ENCODE measurements at regions not wholly inside any gene's neighbourhood (a gene's known extent, or its start where the extent isn't known, plus 50 kb on each side); places are given as distances from the start of the nearest gene placed in this dataset.

DNA sequence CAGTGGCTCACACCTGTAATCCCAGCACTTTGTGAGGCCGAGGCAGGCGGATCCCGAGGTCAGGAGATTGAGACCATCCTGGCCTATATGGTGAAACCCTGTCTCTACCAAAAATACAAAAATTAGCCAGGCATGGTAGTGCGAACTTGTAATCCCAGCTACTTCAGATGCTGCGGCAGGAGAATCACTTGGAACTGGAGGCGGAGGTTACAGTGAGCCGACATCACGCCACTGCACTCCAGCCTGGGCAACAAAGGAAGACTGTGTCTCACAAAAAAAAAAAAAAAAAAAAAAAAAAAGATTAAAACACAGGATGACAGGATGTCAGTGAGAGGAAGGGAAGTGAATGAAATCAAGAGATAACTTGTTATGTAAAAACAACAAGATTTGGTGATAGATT is 1158.5 kb downstream of the PCDH9 start:
- DNase-seq (ENCODE audit: low read depth, low spot score), result no peak

DNA sequence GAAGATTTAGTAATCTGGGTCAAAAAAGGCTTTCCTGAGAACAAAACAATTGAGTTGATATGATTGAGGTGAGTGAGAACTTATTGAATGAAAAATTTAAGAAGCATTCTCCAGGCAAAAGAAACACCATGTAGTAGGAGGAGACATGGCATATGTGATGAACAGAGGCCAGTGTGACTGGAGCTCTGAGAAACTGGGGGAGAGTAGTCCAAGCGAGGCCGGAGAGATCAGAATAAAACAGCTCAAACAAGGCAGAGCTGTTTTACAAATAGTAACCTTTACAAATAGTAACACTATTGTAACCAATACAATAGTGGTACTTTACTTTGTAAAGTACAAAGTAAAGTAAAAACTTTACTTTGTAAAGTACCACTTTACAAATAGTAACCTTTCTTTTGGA is 1159.1 kb downstream of the PCDH9 start:
- DNase-seq (ENCODE audit: low read depth, low spot score), result no peak

DNA sequence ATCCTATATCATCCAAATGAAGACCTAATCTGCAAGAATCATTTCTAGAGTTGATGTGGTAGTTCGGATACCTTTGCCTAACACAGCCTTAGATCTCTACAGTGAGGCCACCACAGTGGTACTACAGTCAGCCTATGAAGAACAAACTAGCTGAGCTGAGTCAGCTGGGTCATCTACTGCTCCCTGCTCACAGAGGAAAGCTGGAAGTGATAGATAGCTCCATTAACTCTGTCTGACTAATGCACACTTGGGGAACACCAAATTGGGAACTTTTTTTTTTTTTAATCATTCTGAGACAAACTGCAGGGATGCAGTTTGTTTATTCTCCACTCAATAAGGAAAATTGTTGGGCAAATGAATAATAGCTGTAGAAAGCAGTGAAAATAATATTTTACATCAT is 1160.6 kb downstream of the PCDH9 start:
- no peak for DNase-seq (ENCODE audit: low read depth, low spot score)

DNA sequence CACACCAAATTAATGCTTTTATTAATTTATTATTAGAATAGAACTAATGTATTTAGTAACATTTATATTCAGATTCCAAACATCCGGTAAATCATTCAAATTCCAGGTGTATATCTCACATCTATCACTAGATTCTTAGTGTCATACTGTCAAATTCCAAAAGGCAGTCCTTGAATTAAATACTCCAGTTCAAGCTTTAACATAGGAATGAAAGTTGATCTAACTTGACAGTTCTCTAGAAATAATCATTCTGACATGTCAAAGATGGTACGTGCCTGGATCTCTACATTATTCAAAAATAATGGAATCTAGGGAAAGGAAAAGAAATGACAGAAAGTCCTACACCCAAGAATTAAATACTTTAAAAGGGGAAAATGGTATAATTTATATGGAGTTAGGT is 1161.5 kb downstream of the PCDH9 start:
- DNase-seq (ENCODE audit: low read depth, low spot score), result no peak

DNA sequence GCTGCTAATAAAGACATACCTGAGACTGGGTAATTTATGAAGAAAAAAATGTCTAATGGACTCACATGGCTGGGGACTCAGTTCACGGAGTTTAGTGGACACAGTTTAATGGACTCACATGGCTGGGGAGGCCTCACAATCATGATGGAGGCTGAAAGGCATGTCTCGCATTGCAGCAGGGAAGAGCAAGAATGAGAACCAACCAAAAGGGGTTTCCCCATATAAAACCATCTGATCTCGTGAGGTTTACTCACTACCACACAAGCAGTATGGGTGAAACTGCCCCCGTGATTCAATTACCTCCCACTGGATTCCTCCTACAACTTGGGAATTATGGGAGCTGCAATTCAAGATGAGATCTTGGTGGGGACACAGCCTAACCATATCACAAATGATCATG is 1181.2 kb downstream of the PCDH9 start:
- no peak for DNase-seq (ENCODE audit: low read depth, low spot score)

- no peak for DNase-seq (ENCODE audit: low read depth, low spot score)
Measured at GRCh38 chr13:66040506-66040905, 1189.6 kb downstream of the PCDH9 start.

DNA sequence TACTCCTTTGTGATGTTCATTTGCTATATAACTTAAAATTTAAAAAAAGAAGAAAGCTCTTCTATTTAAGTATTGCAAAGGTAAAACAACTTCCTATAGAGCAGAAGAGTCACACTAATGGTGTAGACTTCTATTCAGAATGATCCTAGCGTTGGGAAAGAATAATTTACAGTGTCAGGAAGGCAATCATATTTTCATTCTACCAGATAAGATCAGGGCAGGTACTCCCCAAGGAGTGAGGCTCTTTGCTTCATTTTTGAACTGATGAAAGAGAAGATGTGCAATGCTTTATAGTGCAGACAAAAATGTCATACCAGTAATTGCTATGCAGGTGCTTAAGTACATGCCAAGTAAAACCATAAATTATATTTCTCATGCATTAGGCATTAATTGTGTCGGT is 1193.0 kb downstream of the PCDH9 start:
- DNase-seq (ENCODE audit: low read depth, low spot score), result no peak

DNA sequence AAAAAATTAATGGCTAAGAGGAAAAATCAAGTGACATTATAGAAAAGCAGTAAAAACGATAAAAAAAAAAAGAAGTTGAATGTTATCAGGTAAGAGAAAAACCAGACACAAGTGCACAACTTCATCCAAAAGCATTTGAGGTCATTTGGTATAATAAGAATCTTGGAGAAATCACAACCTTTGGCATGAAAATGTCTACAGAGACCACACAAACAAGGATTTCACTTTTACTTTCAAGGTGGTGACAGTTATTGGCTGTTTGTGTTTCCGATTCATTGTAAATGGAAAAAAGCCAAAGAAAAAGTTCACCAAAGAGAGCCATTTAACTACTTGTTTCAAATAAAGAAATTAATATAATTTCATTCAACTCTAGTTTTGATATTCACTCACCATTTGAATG is 1193.5 kb downstream of the PCDH9 start:
- DNase-seq (ENCODE audit: low read depth, low spot score), result no peak

DNA sequence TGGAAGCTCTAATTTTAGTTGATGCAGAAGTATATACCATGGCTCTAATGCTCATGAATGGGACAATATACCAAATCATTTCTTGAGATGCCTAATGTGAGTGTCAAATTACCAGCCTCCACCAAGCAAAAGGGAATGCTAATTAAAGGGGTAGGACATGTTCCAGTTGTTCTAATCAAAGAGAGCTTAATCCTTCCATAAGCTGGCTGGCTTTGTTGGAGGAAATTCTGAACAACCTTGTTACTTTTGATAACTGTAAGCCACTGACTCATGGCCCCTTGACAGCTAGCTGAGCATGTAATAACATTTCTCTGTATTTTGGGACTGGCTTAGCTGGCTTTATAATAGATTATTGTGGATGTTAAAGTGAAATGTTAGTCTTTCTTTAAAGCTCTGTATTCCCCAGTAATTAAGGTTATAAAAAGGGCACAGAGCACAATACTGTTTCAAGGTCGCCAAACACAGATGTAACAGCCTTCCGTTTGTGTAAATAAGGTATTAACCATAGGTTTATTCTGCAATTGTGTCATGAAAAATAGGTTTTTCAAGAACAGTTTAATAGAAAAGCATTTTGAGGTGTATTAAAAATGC is 1194.0 kb downstream of the PCDH9 start:
- no peak for DNase-seq (ENCODE audit: low read depth, low spot score)

GRCh38 chr13:66033924-66034323 is 1196.2 kb downstream of the PCDH9 start:
- DNase-seq (ENCODE audit: low read depth, low spot score), result no peak

- DNase-seq (ENCODE audit: low read depth, low spot score), result no peak
Measured at GRCh38 chr13:66021846-66022245, 1208.3 kb downstream of the PCDH9 start.

- DNase-seq (ENCODE audit: low read depth, low spot score), result no peak
Measured at GRCh38 chr13:66014771-66015170, 1215.4 kb downstream of the PCDH9 start.

- no peak for DNase-seq (ENCODE audit: low read depth, low spot score)
Measured at GRCh38 chr13:66009241-66009640, 1220.9 kb downstream of the PCDH9 start.

DNA sequence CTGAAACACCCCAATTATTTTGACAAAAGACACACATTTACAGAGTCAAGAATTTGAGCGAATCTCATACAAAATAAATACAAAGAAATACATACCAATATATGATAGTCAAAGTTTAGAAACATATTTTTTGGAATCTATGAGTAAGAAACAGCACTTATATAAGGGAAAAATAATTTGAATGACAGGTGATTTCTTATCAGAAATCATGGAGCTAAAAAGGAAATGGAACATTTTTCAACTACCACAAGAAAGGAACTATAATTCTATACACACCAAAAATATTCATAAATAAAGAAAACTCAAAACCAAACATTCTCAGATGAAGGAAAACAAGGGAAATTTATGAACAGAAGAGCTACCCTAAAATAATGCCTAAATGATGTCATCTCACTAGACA is 1226.6 kb downstream of the PCDH9 start:
- DNase-seq (ENCODE audit: low read depth, low spot score), result no peak

DNA sequence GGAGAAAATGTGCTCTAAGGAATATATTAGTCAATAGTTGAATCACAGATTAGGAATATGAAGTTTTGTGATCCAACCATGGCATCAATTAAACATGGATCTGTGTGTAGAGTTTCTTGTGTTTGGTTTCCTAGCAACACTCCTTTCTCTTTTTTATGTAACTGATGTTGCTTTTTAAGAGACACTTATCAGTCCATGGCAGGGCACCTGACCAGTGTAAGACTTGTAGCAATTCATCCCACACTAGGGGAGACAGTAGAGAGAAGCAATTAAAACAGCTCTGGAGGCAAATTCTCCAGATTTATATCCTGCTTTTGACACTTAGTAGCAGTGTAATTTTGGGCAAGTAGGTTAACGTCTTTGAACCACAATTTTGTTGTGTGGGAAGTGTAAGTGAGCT is 1229.0 kb downstream of the PCDH9 start:
- DNase-seq (ENCODE audit: low read depth, low spot score), result no peak

DNA sequence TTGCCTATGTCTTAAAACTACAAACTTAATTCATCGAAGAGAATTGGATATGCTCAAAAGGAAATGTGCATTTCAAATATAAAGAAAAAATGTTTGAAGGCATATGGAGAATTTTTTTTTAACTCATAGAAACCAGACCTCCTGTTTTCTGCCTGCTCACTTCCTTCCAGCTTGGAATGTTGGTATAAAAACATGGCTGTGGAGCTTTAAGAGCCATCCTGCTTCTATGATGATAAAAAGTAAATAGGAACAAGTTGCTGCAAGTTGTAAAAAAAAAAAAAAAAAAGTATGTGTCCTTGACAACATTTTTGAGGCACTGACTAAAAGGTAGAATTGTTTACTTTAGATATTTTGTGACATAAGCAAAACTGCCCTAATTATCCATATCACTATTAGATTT is 1230.7 kb downstream of the PCDH9 start:
- no peak for DNase-seq (ENCODE audit: low read depth, low spot score)

GRCh38 chr13:65990684-65991083 is 1239.5 kb downstream of the PCDH9 start:
- no peak for DNase-seq (ENCODE audit: low read depth, low spot score)

DNA sequence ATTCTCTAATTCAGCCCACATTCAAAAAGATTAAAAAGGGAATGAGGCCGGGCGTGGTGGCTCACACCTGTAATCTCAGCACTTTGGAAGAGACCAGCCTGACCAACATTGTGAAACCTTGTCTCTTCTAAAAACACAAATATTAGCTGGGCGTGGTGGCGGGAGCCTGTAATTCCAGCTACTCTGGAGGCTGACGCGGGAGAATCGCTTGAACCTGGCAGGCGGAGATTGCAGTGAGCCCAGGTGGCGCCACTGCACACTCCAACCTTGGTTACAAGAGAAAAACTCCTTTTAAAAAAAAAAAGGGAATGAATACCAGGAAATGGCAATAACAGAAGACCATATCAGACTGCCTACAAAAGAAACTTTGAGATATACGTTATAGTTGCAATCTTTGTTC is 1244.5 kb downstream of the PCDH9 start:
- no peak for DNase-seq (ENCODE audit: low read depth, low spot score)

GRCh38 chr13:65977525-65977924 is 1252.6 kb downstream of the PCDH9 start:
- DNase-seq (ENCODE audit: low read depth, low spot score), result no peak

- DNase-seq (ENCODE audit: low read depth, low spot score), result no peak
Measured at GRCh38 chr13:65971541-65971940, 1258.6 kb downstream of the PCDH9 start.

GRCh38 chr13:65966991-65967451 is 1263.1 kb downstream of the PCDH9 start:
- no peak for DNase-seq (ENCODE audit: low read depth, low spot score)

- DNase-seq (ENCODE audit: low read depth, low spot score), result no peak
Measured at GRCh38 chr13:65965501-65965900, 1264.6 kb downstream of the PCDH9 start.

DNA sequence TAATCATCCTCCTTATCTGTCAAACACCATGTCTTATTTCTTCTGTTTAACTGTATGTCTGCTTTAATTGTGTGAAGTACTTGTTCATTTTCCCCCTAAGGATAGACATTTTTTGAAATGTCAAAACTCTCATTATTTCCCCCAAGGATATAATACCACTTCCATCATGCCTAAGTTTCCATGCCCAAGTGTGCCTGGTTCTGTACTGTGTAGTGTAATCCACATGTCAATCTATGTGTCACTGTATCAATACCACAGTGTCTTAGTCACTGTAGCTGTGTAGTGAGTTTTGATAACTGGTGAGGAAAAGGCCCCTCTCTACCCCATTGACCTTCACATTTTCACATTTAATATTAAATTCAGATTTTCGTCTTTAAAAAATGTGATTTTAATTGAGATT is 1265.5 kb downstream of the PCDH9 start:
- DNase-seq (ENCODE audit: low read depth, low spot score), result no peak

- DNase-seq (ENCODE audit: low read depth, low spot score), result no peak
Measured at GRCh38 chr13:65959305-65959704, 1270.8 kb downstream of the PCDH9 start.

All from brain pericyte (primary cell).